Esophagus squamous epithelium (tissue), 4 donors: ENCODE measurements at regions not wholly inside any gene's neighbourhood (a gene's known extent, or its start where the extent isn't known, plus 50 kb on each side); places are given as distances from the start of the nearest gene placed in this dataset.
"Not testable (repeated sequence)": the region's sequence is repeated elsewhere in the genome, so short reads cannot be mapped to it uniquely, and the experiment has no call there.

Experiments
- CTCF ChIP-seq, 6 experiments: fragments of 450-650 bp in 4 of 6; fragments of 200-600 bp in 2 of 6; sonication (generic) in 2 of 6; IDR thresholded peaks; one replicate each; pipeline ENCODE4 v1.5.1; 2016 to 2019; ENCODE audit warnings: antibody characterized with exemption in 6 of 6, mild to moderate bottlenecking in 4 of 6, moderate library complexity in 4 of 6
- POLR2A ChIP-seq, 4 donors: fragments of 450-650 bp; IDR thresholded peaks; one replicate each; pipeline ENCODE4 v1.6.1; 2017; ENCODE audit warnings: antibody characterized with exemption in 4 of 4, mild to moderate bottlenecking in 4 of 4, moderate library complexity in 3 of 4

- not testable (repeated sequence) for TF ChIP-seq CTCF, POLR2A (IDR thresholded peaks at IDR 0.05)
Measured at GRCh38 chr1:117767756-117768155, 161.7 kb downstream of the GDAP2 start.
